Vagina (tissue), 2 donors: ENCODE measurements at regions not wholly inside any gene's neighbourhood (a gene's known extent, or its start where the extent isn't known, plus 50 kb on each side); places are given as distances from the start of the nearest gene placed in this dataset.

Source experiments
- CTCF ChIP-seq, 3 experiments: fragments of 450-650 bp in 2 of 3; fragments of 200-600 bp in 1 of 3; sonication (generic) in 1 of 3; IDR thresholded peaks; one replicate each; pipeline ENCODE4 v1.5.1; 2017 to 2019; ENCODE audit warnings: antibody characterized with exemption in 3 of 3, mild to moderate bottlenecking in 2 of 3, moderate library complexity in 2 of 3
- POLR2A ChIP-seq, 2 donors: fragments of 450-650 bp; IDR thresholded peaks; one replicate each; pipeline ENCODE4 v1.6.1; 2017; ENCODE audit warnings: antibody characterized with exemption in 2 of 2, mild to moderate bottlenecking in 2 of 2, moderate library complexity in 2 of 2

GRCh38 chr3:127103080-127103479 is 89.9 kb upstream of the PRR23E start:
- TF ChIP-seq CTCF (IDR thresholded peaks at IDR 0.05) (no peak), POLR2A (IDR thresholded peaks at IDR 0.05) (no peak)
